ENCODE measurements at regions not wholly inside any gene's neighbourhood (a gene's known extent, or its start where the extent isn't known, plus 50 kb on each side); places are given as distances from the start of the nearest gene placed in this dataset.

DNA sequence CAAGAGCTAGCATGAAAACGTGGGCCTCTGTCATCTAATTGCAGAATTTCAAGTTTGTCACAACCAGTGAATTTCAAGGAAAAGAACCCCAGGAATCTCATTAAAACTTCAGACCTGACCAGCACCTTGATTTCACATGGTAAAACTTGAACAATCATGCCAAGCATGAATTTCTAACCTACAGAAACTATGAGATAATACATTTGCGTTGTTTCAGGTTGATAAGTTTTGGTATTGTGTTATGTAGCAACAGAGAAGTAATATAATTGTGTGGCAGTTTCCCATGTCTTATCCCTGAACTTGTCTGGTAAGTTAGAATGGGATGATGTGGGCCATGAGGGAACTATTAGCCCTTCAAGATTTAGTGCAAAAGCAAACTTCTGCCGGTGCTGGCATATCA lies 530.1 kb downstream of the ANKRD7 start:
- TF ChIP-seq, protein P1, sequence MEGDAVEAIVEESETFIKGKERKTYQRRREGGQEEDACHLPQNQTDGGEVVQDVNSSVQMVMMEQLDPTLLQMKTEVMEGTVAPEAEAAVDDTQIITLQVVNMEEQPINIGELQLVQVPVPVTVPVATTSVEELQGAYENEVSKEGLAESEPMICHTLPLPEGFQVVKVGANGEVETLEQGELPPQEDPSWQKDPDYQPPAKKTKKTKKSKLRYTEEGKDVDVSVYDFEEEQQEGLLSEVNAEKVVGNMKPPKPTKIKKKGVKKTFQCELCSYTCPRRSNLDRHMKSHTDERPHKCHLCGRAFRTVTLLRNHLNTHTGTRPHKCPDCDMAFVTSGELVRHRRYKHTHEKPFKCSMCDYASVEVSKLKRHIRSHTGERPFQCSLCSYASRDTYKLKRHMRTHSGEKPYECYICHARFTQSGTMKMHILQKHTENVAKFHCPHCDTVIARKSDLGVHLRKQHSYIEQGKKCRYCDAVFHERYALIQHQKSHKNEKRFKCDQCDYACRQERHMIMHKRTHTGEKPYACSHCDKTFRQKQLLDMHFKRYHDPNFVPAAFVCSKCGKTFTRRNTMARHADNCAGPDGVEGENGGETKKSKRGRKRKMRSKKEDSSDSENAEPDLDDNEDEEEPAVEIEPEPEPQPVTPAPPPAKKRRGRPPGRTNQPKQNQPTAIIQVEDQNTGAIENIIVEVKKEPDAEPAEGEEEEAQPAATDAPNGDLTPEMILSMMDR (conservative IDR thresholded peaks at IDR 0.05; ENCODE audit: low read depth, low read length), result no peak
- no peak overlapping the region for H3K4me3 ChIP-seq (ENCODE audit: low read depth, low read length)

DNA sequence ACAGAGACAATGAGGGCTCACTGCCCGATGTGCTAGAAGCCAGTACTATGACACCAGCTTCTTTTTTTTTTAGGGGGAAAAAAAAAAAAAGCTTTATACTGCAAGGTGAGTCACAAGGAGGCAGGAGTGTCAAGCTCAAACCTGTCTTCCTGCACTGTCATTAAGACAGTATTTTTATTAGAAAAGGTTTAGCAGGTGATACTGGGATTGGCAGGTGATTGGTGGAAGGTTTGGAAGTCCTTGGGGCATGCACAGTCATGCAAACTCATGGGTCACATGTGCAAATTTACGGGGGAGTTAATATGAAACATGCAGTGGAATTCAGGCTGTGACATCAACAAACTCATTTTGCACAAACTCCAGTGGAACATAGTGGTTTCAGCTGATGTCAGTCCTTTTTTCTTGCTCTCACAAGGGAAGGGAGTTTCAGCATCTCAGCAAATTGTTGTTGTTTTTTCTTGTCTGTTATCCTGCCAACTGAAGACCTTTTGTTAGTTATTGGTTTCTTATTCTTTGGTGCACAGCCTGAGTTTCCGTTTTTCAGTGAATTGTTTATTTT lies 530.6 kb downstream of the ANKRD7 start:
- TF ChIP-seq, protein P1 (conservative IDR thresholded peaks at IDR 0.05; ENCODE audit: low read depth, low read length), result no peak
- DNase-seq (ENCODE audit: low read depth), result no peak
- no peak overlapping the region for H3K4me3 ChIP-seq (ENCODE audit: low read depth, low read length)

More for the DNA sequence above, 530.1 kb downstream of the ANKRD7 start:
- no peak for DNase-seq (ENCODE audit: low read depth)

DNA sequence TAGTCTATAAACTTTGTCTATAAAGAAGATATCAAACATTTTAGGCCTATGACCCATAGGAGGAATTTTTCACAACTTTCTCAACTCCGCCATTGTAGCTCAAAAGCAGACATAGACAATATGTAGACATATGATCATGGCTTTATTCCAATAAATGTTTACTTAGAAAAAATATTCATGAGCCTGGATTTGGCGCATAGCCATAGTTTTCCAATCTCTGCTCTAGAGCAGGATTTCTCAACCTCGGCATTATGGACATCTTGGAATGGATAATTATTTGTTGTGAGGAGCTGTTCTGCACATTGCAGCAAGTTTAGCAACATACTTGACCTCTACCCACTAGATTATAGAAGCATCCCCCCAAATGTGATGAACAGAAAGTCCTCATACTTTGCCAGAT lies 532.6 kb downstream of the ANKRD7 start:
- DNase-seq (ENCODE audit: low read depth), result no peak
- H3K4me3 ChIP-seq (ENCODE audit: low read depth, low read length), result no peak overlapping the region

DNA sequence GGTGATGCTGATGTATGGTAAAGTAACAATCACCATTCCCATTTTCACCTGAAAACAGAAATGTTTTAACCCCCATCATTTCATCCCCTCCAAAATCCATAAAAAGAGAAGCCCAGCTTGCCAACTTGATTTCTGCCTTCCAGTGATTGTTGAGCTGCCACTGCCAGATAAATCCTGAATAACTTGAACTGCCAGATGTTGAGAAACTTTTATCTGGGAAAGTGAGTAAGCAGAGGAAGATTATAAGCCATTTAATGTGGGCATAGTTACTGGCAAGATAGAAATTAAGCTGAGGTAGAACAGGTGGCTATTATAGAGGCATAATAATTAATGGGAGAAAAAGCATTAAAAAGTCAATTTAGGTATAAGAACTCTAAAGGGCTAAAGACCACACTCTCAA lies 534.1 kb downstream of the ANKRD7 start:
- TF ChIP-seq, protein P1 (conservative IDR thresholded peaks at IDR 0.05; ENCODE audit: low read depth, low read length), result no peak
- H3K4me3 ChIP-seq (ENCODE audit: low read depth, low read length), result no peak overlapping the region
- DNase-seq (ENCODE audit: low read depth), result no peak

More for the DNA sequence above, 532.6 kb downstream of the ANKRD7 start:
- TF ChIP-seq, protein P1 (conservative IDR thresholded peaks at IDR 0.05; ENCODE audit: low read depth, low read length), result no peak

DNA sequence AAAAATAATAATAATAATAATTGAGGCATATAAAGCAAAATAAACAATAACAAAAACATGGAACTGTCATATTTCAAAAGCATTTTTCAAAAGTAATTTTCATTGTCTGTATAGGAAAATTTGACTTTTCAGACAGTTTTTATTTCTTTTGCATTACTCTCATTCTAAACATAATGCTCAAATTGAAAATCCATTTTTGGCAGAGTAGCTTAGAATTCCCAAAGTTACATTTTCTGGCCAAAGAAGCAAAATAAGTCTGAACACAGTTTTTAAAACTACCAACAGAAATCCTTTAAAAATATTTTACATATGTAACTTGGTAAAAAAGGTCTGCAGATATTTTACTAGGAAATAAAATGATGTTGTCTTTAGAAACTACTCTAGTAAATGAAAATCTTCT lies 535.4 kb downstream of the ANKRD7 start:
- H3K4me3 ChIP-seq (ENCODE audit: low read depth, low read length), result no peak overlapping the region
- no peak for DNase-seq (ENCODE audit: low read depth)
- TF ChIP-seq, protein P1 (conservative IDR thresholded peaks at IDR 0.05; ENCODE audit: low read depth, low read length), result no peak

DNA sequence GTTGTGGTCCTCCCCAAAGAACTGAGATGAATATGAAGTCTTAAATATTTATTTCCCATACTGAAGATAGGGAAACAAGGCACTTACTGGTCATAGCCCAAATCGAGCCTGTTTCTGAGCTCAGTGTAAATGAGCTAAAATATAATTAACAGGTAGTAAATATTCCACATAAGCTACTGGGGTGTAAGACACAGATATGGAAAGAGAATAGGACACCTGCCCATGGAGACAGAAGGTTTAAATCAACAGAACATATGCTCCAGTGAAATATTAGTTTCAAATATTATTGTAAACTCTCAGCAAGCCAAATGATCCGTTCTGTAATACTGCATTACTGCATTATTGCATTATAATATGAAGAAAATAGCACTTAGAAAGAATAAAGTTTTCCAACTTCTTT lies 537.9 kb downstream of the ANKRD7 start:
- no peak for DNase-seq (ENCODE audit: low read depth)
- TF ChIP-seq, protein P1 (conservative IDR thresholded peaks at IDR 0.05; ENCODE audit: low read depth, low read length), result no peak
- H3K4me3 ChIP-seq (ENCODE audit: low read depth, low read length), result no peak overlapping the region

DNA sequence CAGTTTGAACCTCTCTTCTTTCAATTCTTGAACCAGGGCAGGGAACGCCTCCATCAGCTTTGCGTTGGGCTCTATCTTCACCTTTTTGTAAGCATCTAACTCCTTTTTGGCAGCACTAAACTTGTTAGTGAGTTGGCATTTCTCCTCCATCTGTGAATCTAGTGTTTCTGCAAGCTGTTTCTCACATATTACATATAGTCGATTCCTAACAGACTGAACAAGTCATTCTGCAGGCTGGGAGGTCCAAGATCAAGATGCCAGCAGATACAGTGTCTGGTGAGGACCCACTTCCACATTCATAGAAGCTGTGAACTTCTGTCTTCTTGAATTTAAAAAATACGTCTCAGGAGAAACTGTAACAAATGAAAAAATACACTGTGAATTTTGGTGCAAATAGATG lies 539.7 kb downstream of the ANKRD7 start:
- H3K4me3 ChIP-seq (ENCODE audit: low read depth, low read length), result no peak overlapping the region
- no peak for DNase-seq (ENCODE audit: low read depth)
- TF ChIP-seq, protein P1 (conservative IDR thresholded peaks at IDR 0.05; ENCODE audit: low read depth, low read length), result no peak

Data from choroid plexus epithelial cell (primary cell).